Stomach (tissue), 4 donors: ENCODE measurements at regions not wholly inside any gene's neighbourhood (a gene's known extent, or its start where the extent isn't known, plus 50 kb on each side); places are given as distances from the start of the nearest gene placed in this dataset.

Experiments used
- CTCF ChIP-seq, 7 experiments: fragments of 450-650 bp in 4 of 7; fragments of 200-600 bp in 3 of 7; sonication (generic) in 3 of 7; IDR thresholded peaks; one replicate each; pipeline ENCODE4 v1.5.1; 2016 to 2019; ENCODE audit warnings: antibody characterized with exemption in 7 of 7, control low read depth in 2 of 7, mild to moderate bottlenecking in 1 of 7
- EP300 ChIP-seq: sonication (generic); formaldehyde crosslinking; IDR thresholded peaks from one replicate; pipeline ENCODE4 v1.6.1; 2017; ENCODE audit warnings: antibody characterized with exemption
- POLR2A ChIP-seq, 4 donors: fragments of 450-650 bp; IDR thresholded peaks; one replicate each; pipeline ENCODE4 v1.6.1; 2016; ENCODE audit warnings: antibody characterized with exemption in 4 of 4, control low read depth in 2 of 4, mild to moderate bottlenecking in 1 of 4, moderate library complexity in 1 of 4

GRCh38 chr1:56377431-56377830 is 201.9 kb downstream of the PLPP3 start:
- TF ChIP-seq CTCF (IDR thresholded peaks at IDR 0.05), result no peak
- no peak for TF ChIP-seq POLR2A (IDR thresholded peaks at IDR 0.05)
- no peak for TF ChIP-seq EP300
